Bronchial epithelial cell (primary cell): ENCODE measurements at regions not wholly inside any gene's neighbourhood (a gene's known extent, or its start where the extent isn't known, plus 50 kb on each side); places are given as distances from the start of the nearest gene placed in this dataset.

ENCODE experiments used
- DNase-seq: peaks from one replicate; pipeline ENCODE4 v3.0.0-alpha.2; 2010; ENCODE audit warnings: low read depth
- FAIRE-seq: peaks from 2 replicates; lab custom pipeline; 2011; peaks lifted over from hg19 to GRCh38; lab: Jason Lieb, UNC
- H3K27me3 ChIP-seq: 2 replicates; pipeline ENCODE4 v1.5.1; 2011; ENCODE audit warnings: low read length; ENCODE audit not compliant: control insufficient read depth, insufficient read depth
- H3K36me3 ChIP-seq: 2 replicates; pipeline ENCODE4 v1.5.1; 2011; ENCODE audit warnings: low read length; ENCODE audit not compliant: control insufficient read depth, insufficient read depth
- H3K4me3 ChIP-seq: 2 replicates; pipeline ENCODE4 v1.5.1; 2011; ENCODE audit warnings: mild to moderate bottlenecking, low read depth, low read length, control low read depth
- CTCF ChIP-seq: IDR thresholded peaks from 2 replicates; pipeline ENCODE4 v1.5.1; 2011; ENCODE audit warnings: mild to moderate bottlenecking, moderate library complexity, low read length, control low read depth, inconsistent platforms; ENCODE audit not compliant: insufficient read depth, severe bottlenecking

GRCh38 chr3:94573337-94573736 lies 510.5 kb downstream of the NSUN3 start:
- Histone ChIP-seq H3K27me3 (no peaks in the 10 kb centered on the region), H3K36me3 (no peaks in the 10 kb centered on the region), H3K4me3 (no peak overlapping the region)
- FAIRE-seq = no peak
- DNase-seq = no peak
- TF ChIP-seq CTCF = no peak

- TF ChIP-seq CTCF = no peak
- H3K27me3 ChIP-seq = no peaks in the 10 kb centered on the region
- no peak overlapping the region for H3K4me3 ChIP-seq
- no peaks in the 10 kb centered on the region for H3K36me3 ChIP-seq
- peak; percentile 36 for DNase-seq
- FAIRE-seq = no peak
These were observed 524.4 kb downstream of the NSUN3 start for GRCh38 chr3:94587291-94587690.

GRCh38 chr3:94593526-94594150 lies 530.8 kb downstream of the NSUN3 start:
- no peak for TF ChIP-seq CTCF
- Histone ChIP-seq H3K27me3 (no peaks in the 10 kb centered on the region), H3K36me3 (no peaks in the 10 kb centered on the region), H3K4me3 (no peak overlapping the region)
- FAIRE-seq = no peak
- no peak for DNase-seq

- TF ChIP-seq CTCF = no peak
- Histone ChIP-seq H3K4me3 (no peak overlapping the region), H3K36me3 (no peaks in the 10 kb centered on the region), H3K27me3 (no peaks in the 10 kb centered on the region)
- FAIRE-seq = no peak
- DNase-seq = no peak
These were observed 533.3 kb downstream of the NSUN3 start for GRCh38 chr3:94596141-94596540.

- FAIRE-seq = no peak
- Histone ChIP-seq H3K36me3 (no peaks in the 10 kb centered on the region), H3K27me3 (no peaks in the 10 kb centered on the region)
These were observed 534.2 kb downstream of the NSUN3 start for GRCh38 chr3:94596887-94597566.

More at GRCh38 chr3:94596887-94597566, 534.2 kb downstream of the NSUN3 start:
- TF ChIP-seq CTCF = no peak
- no peak for DNase-seq
- H3K4me3 ChIP-seq = no peak overlapping the region
